Transverse colon (tissue), 4 donors: ENCODE measurements at regions not wholly inside any gene's neighbourhood (a gene's known extent, or its start where the extent isn't known, plus 50 kb on each side); places are given as distances from the start of the nearest gene placed in this dataset.
A peak's percentile ranks its signal among the peaks of the same experiment; 100 is the strongest.

Experiments used
- EP300 ChIP-seq: sonication (generic); formaldehyde crosslinking; IDR thresholded peaks from one replicate; pipeline ENCODE4 v1.6.1; 2017; ENCODE audit warnings: antibody characterized with exemption, low read depth
- POLR2A ChIP-seq: fragments of 450-650 bp; IDR thresholded peaks from one replicate; pipeline ENCODE4 v1.6.1; 2016; ENCODE audit warnings: antibody characterized with exemption, mild to moderate bottlenecking, moderate library complexity
- POLR2AphosphoS5 ChIP-seq, 3 donors: sonication (generic); formaldehyde crosslinking; IDR thresholded peaks; one replicate each; pipeline ENCODE4 v1.6.1; 2016; ENCODE audit warnings: antibody characterized with exemption in 3 of 3
- TF ChIP-seq, protein P1 (sequence below), 5 experiments: fragments of 200-600 bp in 3 of 5; fragments of 450-650 bp in 2 of 5; sonication (generic) in 3 of 5; IDR thresholded peaks; 1 replicate in 2 of 5; 2 replicates in 3 of 5; pipeline ENCODE4 v1.5.1; 2016 to 2017; ENCODE audit warnings: antibody characterized with exemption in 5 of 5, inconsistent platforms in 3 of 5, mild to moderate bottlenecking in 2 of 5, moderate library complexity in 1 of 5

DNA sequence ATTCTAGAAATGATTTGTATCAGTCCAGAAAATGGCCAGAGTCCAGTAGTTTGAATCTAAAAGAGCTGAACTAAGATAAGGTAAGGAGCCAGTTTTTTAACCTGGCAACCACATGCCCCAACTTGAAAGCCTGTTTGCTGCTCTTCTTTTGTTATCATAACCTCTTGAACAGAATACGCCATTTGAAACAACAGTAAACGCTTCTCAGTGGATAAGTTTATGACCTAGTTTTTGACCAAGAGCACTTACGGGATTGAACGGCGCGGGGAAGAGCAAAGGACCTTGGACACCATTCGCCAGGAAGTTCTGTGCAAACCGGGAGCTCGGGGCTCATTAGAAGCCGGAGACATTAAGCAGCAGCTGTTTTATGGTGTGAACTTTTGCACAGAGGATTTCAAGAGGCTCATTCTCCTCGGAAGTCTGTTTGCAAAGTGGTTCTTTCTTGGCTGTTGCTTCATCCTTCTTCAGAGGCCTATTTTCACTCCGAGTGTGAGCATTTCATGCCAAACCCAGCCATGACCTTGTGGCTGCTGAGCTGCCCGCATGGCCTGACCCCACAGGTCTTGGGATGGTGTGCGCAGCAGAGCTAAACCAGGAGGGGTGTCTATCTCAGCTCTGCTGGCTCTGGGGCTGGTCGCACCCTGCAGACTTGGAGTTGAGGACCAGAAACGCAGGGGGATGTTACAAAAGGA lies 215.1 kb downstream of the SOX4 start:
- TF ChIP-seq, protein P1, sequence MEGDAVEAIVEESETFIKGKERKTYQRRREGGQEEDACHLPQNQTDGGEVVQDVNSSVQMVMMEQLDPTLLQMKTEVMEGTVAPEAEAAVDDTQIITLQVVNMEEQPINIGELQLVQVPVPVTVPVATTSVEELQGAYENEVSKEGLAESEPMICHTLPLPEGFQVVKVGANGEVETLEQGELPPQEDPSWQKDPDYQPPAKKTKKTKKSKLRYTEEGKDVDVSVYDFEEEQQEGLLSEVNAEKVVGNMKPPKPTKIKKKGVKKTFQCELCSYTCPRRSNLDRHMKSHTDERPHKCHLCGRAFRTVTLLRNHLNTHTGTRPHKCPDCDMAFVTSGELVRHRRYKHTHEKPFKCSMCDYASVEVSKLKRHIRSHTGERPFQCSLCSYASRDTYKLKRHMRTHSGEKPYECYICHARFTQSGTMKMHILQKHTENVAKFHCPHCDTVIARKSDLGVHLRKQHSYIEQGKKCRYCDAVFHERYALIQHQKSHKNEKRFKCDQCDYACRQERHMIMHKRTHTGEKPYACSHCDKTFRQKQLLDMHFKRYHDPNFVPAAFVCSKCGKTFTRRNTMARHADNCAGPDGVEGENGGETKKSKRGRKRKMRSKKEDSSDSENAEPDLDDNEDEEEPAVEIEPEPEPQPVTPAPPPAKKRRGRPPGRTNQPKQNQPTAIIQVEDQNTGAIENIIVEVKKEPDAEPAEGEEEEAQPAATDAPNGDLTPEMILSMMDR (IDR thresholded peaks at IDR 0.05) = no peak
- TF ChIP-seq POLR2A (no peak), POLR2AphosphoS5 (IDR thresholded peaks at IDR 0.05) (peak in 2 of 3 donors; percentile 36 to 57), EP300 (peak; percentile 24)
